Fibroblast of lung (primary cell): ENCODE measurements at regions not wholly inside any gene's neighbourhood (a gene's known extent, or its start where the extent isn't known, plus 50 kb on each side); places are given as distances from the start of the nearest gene placed in this dataset.

Source experiments
- DNase-seq, 2 donors: peaks; one replicate each; pipeline versions ENCODE4 v3.0.0 to v3.0.0-alpha.2; 2010; ENCODE audit warnings: low read depth in 2 of 2
- H2AFZ ChIP-seq: 2 replicates; pipeline ENCODE4 v1.5.1; 2012; ENCODE audit warnings: low read length, control low read depth, inconsistent platforms
- H3K27ac ChIP-seq: 2 replicates; pipeline ENCODE4 v1.5.1; 2011; ENCODE audit warnings: low read length, control low read depth; ENCODE audit not compliant: insufficient read depth
- H3K27me3 ChIP-seq: 2 replicates; pipeline ENCODE4 v1.5.1; 2011; ENCODE audit warnings: mild to moderate bottlenecking, low read length; ENCODE audit not compliant: control insufficient read depth, insufficient read depth
- H3K36me3 ChIP-seq: 2 replicates; pipeline ENCODE4 v1.5.1; 2011; ENCODE audit warnings: low read length; ENCODE audit not compliant: control insufficient read depth, insufficient read depth
- H3K4me1 ChIP-seq: 2 replicates; pipeline ENCODE4 v1.5.1; 2011; ENCODE audit warnings: low read length; ENCODE audit not compliant: control insufficient read depth, insufficient read depth; ENCODE audit errors: extremely low read depth
- H3K4me2 ChIP-seq: 2 replicates; pipeline ENCODE4 v1.5.1; 2011; ENCODE audit warnings: low read length, control low read depth; ENCODE audit not compliant: insufficient read depth; ENCODE audit errors: extremely low read depth
- H3K4me3 ChIP-seq, 4 experiments: fragments of 200-600 bp in 1 of 4; sonication (generic) in 1 of 4; replicated peaks in 1 of 4; 2 replicates each; pipeline ENCODE4 v1.5.1; 2011 to 2016; ENCODE audit warnings: low read length in 4 of 4, low read depth in 3 of 4, mild to moderate bottlenecking in 3 of 4, control low read depth in 2 of 4, inconsistent platforms in 1 of 4, mixed read lengths in 1 of 4; ENCODE audit not compliant: insufficient read depth in 1 of 4; ENCODE audit errors: control extremely low read depth in 1 of 4
- H3K79me2 ChIP-seq: 2 replicates; pipeline ENCODE4 v1.5.1; 2012; ENCODE audit warnings: mild to moderate bottlenecking, low read length, inconsistent platforms; ENCODE audit not compliant: control insufficient read depth, insufficient read depth
- H3K9ac ChIP-seq: 2 replicates; pipeline ENCODE4 v1.5.1; 2011; ENCODE audit warnings: mild to moderate bottlenecking, low read length, control low read depth; ENCODE audit not compliant: insufficient read depth
- H3K9me3 ChIP-seq: 2 replicates; pipeline ENCODE4 v1.5.1; 2012; ENCODE audit warnings: low read depth, low read length; ENCODE audit not compliant: control insufficient read depth, insufficient read depth
- H4K20me1 ChIP-seq: 2 replicates; pipeline ENCODE4 v1.5.1; 2011; ENCODE audit warnings: low read length; ENCODE audit not compliant: control insufficient read depth, insufficient read depth; ENCODE audit errors: extremely low read depth
- CTCF ChIP-seq, 2 donors: IDR thresholded peaks in 1 of 2; conservative IDR thresholded peaks in 1 of 2; 1 replicate in 1 of 2; 2 replicates in 1 of 2; pipeline ENCODE4 v1.5.1; 2011 to 2012; ENCODE audit warnings: low read length in 2 of 2, control low read depth in 1 of 2, inconsistent platforms in 1 of 2, low read depth in 1 of 2, mild to moderate bottlenecking in 1 of 2
- EZH2 ChIP-seq: IDR thresholded peaks from 2 replicates; pipeline ENCODE4 v1.5.1; 2012; ENCODE audit warnings: low read length, control low read depth, mild to moderate bottlenecking; ENCODE audit errors: missing control alignments

GRCh38 chr17:22462461-22462860 lies 770.1 kb downstream of the KCNJ18 start:
- Histone ChIP-seq H3K27me3 (no peaks in the 10 kb centered on the region), H4K20me1 (no peaks in the 10 kb centered on the region), H3K9me3 (no peaks in the 10 kb centered on the region), H3K4me3 (no peak overlapping the region), H3K79me2 (no peaks in the 10 kb centered on the region), H3K27ac (no peak overlapping the region), H3K36me3 (no peaks in the 10 kb centered on the region), H3K4me2 (no peak overlapping the region), H3K9ac (no peak overlapping the region), H3K4me1 (no peaks in the 10 kb centered on the region), H2AFZ (no peak overlapping the region)
- DNase-seq, result no peak
- TF ChIP-seq CTCF (conservative IDR thresholded peaks at IDR 0.05 in 1 of 2, IDR thresholded peaks at IDR 0.05 in 1 of 2; ENCODE audit: low read depth in 1 of 2, low read length in 2 of 2) (no peak), EZH2 (no peak)

- no peaks in the 10 kb centered on the region for H3K36me3 ChIP-seq
- no peaks in the 10 kb centered on the region for H3K27me3 ChIP-seq
- H3K4me1 ChIP-seq, result no peaks in the 10 kb centered on the region
- no peak for DNase-seq
- H3K9me3 ChIP-seq, result no peaks in the 10 kb centered on the region
- H4K20me1 ChIP-seq, result no peaks in the 10 kb centered on the region
- H3K79me2 ChIP-seq, result no peaks in the 10 kb centered on the region
- H3K27ac ChIP-seq, result no peak overlapping the region
- H2AFZ ChIP-seq, result no peak overlapping the region
- TF ChIP-seq CTCF (conservative IDR thresholded peaks at IDR 0.05 in 1 of 2, IDR thresholded peaks at IDR 0.05 in 1 of 2; ENCODE audit: low read depth in 1 of 2, low read length in 2 of 2) (no peak), EZH2 (no peak)
- H3K4me2 ChIP-seq, result no peak overlapping the region
- H3K4me3 ChIP-seq, result no peak overlapping the region
- H3K9ac ChIP-seq, result no peak overlapping the region
Observed at GRCh38 chr17:22463110-22463850, 771.0 kb downstream of the KCNJ18 start.

GRCh38 chr17:22464041-22464440 lies 771.7 kb downstream of the KCNJ18 start:
- no peak overlapping the region for H3K4me2 ChIP-seq
- H3K4me3 ChIP-seq, result no peak overlapping the region
- no peaks in the 10 kb centered on the region for H3K9me3 ChIP-seq
- DNase-seq, result no peak
- H3K4me1 ChIP-seq, result no peaks in the 10 kb centered on the region
- no peak for TF ChIP-seq CTCF (conservative IDR thresholded peaks at IDR 0.05 in 1 of 2, IDR thresholded peaks at IDR 0.05 in 1 of 2; ENCODE audit: low read depth in 1 of 2, low read length in 2 of 2)
- TF ChIP-seq EZH2, result no peak
- no peak overlapping the region for H3K9ac ChIP-seq
- no peak overlapping the region for H2AFZ ChIP-seq
- no peaks in the 10 kb centered on the region for H3K36me3 ChIP-seq
- no peak overlapping the region for H3K27ac ChIP-seq
- no peaks in the 10 kb centered on the region for H3K27me3 ChIP-seq
- H4K20me1 ChIP-seq, result no peaks in the 10 kb centered on the region
- H3K79me2 ChIP-seq, result no peaks in the 10 kb centered on the region
